ENCODE measurements at regions not wholly inside any gene's neighbourhood (a gene's known extent, or its start where the extent isn't known, plus 50 kb on each side); places are given as distances from the start of the nearest gene placed in this dataset.
"Not testable (repeated sequence)": the region's sequence is repeated elsewhere in the genome, so short reads cannot be mapped to it uniquely, and the experiment has no call there.

GRCh38 chr1:146448877-146449246, 220.0 kb upstream of the NOTCH2NLA start:
- DNase-seq (ENCODE audit: low spot score); intact Hi-C loops (cut with micrococcal nuclease); H3K27ac Mint-ChIP-seq; H3K27me3 Mint-ChIP-seq (ENCODE audit: insufficient read depth); H3K4me1 Mint-ChIP-seq (ENCODE audit: low read depth); H3K36me3 Mint-ChIP-seq (ENCODE audit: low read depth); H3K9me3 Mint-ChIP-seq; H3K4me3 Mint-ChIP-seq: not testable (repeated sequence)

DNA sequence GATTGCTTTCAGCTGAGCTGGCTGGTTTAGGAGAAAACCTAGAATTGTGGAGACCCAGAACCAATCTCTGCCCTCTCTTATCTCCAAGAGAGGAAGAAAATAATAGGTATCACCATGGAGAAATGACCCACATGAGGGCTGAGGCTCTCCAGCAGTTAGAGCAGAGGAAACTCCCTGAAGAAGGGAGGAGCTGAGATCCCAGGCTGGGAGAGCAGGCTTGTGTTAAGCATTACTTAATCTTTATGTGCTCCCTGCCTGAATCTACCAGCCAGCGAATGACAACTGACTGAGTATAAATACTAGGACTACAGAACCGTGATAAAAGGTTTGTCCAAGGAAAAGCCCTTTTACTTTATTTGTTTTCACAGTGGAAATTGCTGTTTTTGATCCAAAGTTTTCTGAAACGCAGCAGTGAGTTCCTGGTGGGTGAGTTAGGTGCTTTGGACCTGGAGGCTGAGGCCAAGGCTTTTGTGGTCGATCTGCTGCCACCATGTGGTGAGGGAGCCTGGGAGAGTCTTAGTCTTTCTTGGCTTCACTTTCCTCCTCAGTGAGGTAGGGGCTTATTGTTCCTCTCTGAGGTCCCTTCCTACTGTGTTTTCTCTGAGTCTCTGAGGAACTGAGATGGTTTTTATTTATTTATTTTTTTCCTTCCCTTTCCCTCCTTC, 219.5 kb upstream of the NOTCH2NLA start:
- intact Hi-C loops (cut with micrococcal nuclease); H3K9me3 Mint-ChIP-seq; H3K36me3 Mint-ChIP-seq (ENCODE audit: low read depth); H3K27ac Mint-ChIP-seq; H3K4me3 Mint-ChIP-seq; H3K27me3 Mint-ChIP-seq (ENCODE audit: insufficient read depth); H3K4me1 Mint-ChIP-seq (ENCODE audit: low read depth): not testable (repeated sequence)
- DNase-seq (ENCODE audit: low spot score) = peak; percentile 54

GRCh38 chr1:146443871-146444222, 215.0 kb upstream of the NOTCH2NLA start:
- peak overlapping the region; percentile 71 for H3K4me3 Mint-ChIP-seq
- H3K27me3 Mint-ChIP-seq (ENCODE audit: insufficient read depth); intact Hi-C loops (cut with micrococcal nuclease); H3K9me3 Mint-ChIP-seq; H3K4me1 Mint-ChIP-seq (ENCODE audit: low read depth); H3K36me3 Mint-ChIP-seq (ENCODE audit: low read depth); H3K27ac Mint-ChIP-seq: not testable (repeated sequence)
- peak; percentile 23 for DNase-seq (ENCODE audit: low spot score)

DNA sequence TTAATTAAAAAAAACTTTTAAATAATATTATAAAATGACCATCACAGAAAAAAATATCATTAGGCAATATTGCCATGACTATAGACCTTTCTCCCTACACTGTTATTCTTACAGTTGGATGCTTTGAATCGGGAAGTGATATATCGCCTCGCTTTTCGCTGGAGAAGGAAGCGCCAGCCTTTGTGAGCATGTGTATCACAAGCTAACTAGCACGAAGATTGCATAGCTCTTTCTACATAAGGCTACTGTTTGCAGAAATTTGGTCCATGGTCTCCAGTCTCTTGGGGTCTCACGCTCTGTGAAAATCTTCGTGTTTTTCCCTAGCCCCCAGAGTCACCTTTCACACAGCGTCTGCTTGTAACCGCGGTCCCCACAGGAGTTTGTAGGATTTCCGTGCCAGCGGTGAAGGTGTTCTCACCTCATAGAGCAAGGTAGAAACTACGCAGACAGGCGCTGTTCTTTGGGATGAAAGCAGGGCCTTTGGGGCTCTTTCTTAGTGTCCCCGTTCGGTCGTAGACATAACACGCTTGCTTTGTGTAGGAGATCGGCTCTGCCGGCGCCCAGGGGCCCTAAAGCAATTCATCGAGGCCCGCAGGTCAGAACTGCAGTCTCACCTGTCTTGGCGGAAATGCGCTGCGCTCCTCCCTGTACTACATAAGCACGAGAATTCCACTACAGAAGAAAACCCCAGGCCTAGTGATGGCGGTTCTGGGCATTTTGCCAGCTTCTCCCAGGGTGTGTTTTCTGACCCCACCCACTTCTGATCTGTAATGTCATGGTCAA, 214.5 kb upstream of the NOTCH2NLA start:
- DNase-seq (ENCODE audit: low spot score); H3K4me3 Mint-ChIP-seq; H3K9me3 Mint-ChIP-seq; intact Hi-C loops (cut with micrococcal nuclease); H3K36me3 Mint-ChIP-seq (ENCODE audit: low read depth); H3K27ac Mint-ChIP-seq; H3K4me1 Mint-ChIP-seq (ENCODE audit: low read depth); H3K27me3 Mint-ChIP-seq (ENCODE audit: insufficient read depth): not testable (repeated sequence)

DNA sequence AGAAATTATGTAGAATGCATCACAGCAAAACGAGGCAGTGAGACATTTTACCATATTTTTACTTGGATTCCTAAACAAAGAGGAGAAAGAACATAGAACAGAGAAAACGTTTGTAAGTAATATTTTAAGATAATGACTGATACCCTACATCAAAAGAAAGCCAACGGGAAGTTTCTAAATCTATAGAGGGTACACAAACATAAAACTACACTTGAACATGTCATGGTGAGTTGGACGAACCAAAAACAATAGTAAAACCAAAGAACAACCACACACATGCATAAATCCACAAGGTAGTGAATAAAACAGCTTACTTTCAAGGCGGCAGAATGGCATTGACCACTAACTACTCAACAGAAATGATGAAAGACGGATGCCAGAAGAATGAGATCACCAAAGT, 209.7 kb upstream of the NOTCH2NLA start:
- H3K4me3 Mint-ChIP-seq; H3K27ac Mint-ChIP-seq; DNase-seq (ENCODE audit: low spot score); intact Hi-C loops (cut with micrococcal nuclease); H3K27me3 Mint-ChIP-seq (ENCODE audit: insufficient read depth); H3K36me3 Mint-ChIP-seq (ENCODE audit: low read depth); H3K4me1 Mint-ChIP-seq (ENCODE audit: low read depth); H3K9me3 Mint-ChIP-seq: not testable (repeated sequence)

DNA sequence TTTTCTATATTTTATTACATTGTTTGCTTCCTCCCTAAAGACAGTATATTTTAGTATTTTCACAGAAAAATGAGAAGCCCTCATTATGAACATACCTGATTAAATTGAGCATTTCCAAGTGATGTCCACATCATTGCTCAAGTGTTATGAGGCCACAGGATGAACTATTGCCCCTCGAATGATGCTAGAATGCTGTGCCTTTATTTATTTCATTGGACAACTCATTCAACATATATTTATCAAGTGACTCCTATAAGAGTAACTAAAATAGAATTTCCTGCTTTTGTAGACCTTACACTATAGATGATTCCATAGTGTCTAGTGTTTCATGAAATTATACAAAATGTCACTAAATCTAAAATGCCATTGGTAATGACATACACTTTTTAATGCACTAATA, 187.8 kb upstream of the NOTCH2NLA start:
- DNase-seq (ENCODE audit: low spot score); intact Hi-C loops (cut with micrococcal nuclease); H3K9me3 Mint-ChIP-seq; H3K4me3 Mint-ChIP-seq; H3K27ac Mint-ChIP-seq; H3K27me3 Mint-ChIP-seq (ENCODE audit: insufficient read depth); H3K36me3 Mint-ChIP-seq (ENCODE audit: low read depth): not testable (repeated sequence)
- H3K4me1 Mint-ChIP-seq (ENCODE audit: low read depth) = peaks cover 11% of the 10 kb centered on the region

DNA sequence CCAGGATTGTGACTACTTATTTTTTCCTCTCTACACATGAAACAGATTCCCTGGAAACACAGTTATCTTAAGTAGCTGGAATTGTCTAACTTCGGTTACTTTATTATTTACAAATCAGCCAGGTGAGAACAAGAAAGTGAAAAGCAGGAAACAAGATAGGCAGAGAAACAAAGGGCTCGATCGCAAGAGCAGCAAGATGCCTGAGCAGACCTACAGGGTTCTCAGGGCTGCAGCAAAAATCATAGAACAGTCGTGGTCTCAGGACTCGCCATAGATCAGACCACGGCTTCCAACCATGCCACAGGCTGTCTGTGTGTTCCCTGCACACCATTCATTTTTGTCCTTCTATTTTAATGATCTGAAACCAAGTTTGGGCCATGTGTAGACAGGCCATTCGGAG, 186.2 kb upstream of the NOTCH2NLA start:
- intact Hi-C loops (cut with micrococcal nuclease); H3K36me3 Mint-ChIP-seq (ENCODE audit: low read depth); H3K9me3 Mint-ChIP-seq; H3K27ac Mint-ChIP-seq; H3K27me3 Mint-ChIP-seq (ENCODE audit: insufficient read depth); DNase-seq (ENCODE audit: low spot score); H3K4me3 Mint-ChIP-seq: not testable (repeated sequence)
- peaks cover 11% of the 10 kb centered on the region for H3K4me1 Mint-ChIP-seq (ENCODE audit: low read depth)

- H3K27ac Mint-ChIP-seq; H3K4me3 Mint-ChIP-seq; H3K9me3 Mint-ChIP-seq; H3K27me3 Mint-ChIP-seq (ENCODE audit: insufficient read depth); intact Hi-C loops (cut with micrococcal nuclease); H3K36me3 Mint-ChIP-seq (ENCODE audit: low read depth); DNase-seq (ENCODE audit: low spot score): not testable (repeated sequence)
- H3K4me1 Mint-ChIP-seq (ENCODE audit: low read depth) = peaks cover 11% of the 10 kb centered on the region
These were observed 185.1 kb upstream of the NOTCH2NLA start for GRCh38 chr1:146413911-146414310.

DNA sequence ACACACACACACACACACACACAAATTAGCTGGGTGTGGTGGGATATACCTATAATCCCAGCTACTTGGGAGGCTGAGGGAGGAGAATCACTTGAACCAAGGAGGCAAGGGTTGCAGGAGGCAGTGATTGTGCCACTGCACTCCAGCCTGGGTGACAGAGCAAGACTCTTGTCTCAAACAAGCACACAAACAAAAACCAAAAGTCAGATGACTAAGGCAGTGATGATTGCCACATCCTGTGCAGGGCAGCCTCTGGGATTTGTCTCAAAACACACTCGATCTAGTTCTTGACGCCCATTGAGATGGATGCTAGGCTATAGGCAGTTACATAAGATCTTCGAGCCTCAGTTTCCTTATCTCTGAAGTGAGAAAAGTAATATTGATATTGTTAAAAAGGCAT, 183.1 kb upstream of the NOTCH2NLA start:
- DNase-seq (ENCODE audit: low spot score) = peak; percentile 54
- Mint-ChIP-seq H3K4me1 (ENCODE audit: low read depth) (peaks cover 11% of the 10 kb centered on the region), H3K27ac (peak overlapping the region; percentile 76), H3K4me3 (peak overlapping the region; percentile 71)
- H3K9me3 Mint-ChIP-seq; H3K36me3 Mint-ChIP-seq (ENCODE audit: low read depth); H3K27me3 Mint-ChIP-seq (ENCODE audit: insufficient read depth); intact Hi-C loops (cut with micrococcal nuclease): not testable (repeated sequence)

- DNase-seq (ENCODE audit: low spot score) = peak; percentile 20
- H3K9me3 Mint-ChIP-seq; intact Hi-C loops (cut with micrococcal nuclease); H3K27me3 Mint-ChIP-seq (ENCODE audit: insufficient read depth); H3K4me1 Mint-ChIP-seq (ENCODE audit: low read depth); H3K36me3 Mint-ChIP-seq (ENCODE audit: low read depth): not testable (repeated sequence)
- Mint-ChIP-seq H3K27ac (peak overlapping the region; percentile 87), H3K4me3 (peak overlapping the region; percentile 54)
These were observed 181.1 kb upstream of the NOTCH2NLA start for GRCh38 chr1:146409817-146410441.

DNA sequence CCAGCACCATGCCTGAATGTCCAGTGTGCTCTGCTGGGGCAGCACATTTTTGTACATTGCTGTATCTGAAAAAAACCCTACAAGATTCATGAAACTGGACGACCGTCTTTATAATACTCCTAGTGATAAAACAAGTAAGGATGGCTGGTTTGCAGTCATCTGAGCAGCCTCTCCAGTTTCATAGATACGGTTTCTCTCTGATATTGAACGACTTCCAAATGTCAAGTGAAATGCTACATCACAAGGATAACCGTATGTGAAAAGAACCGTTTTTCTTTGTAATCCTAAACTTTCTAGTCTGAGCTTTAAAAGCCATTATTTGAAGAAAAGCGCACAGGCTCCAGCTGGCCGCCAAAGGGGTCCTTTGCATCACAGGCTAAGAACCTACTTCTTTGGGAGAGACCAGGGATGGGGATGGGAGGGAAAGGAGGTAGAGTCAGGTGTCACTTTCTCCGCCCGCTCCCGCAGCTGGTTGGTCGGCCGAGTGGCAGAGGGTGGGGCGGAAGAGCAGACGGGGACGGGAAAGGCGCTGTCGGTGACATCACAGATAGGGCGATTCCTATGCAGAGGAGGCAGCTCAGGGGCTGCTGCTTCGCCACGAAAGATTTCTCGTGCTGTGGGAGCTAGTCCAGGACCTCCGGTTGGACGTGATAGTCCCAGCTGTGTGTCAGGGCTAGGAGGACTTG, 180.4 kb upstream of the NOTCH2NLA start:
- not testable (repeated sequence) for H3K4me3 Mint-ChIP-seq

DNA sequence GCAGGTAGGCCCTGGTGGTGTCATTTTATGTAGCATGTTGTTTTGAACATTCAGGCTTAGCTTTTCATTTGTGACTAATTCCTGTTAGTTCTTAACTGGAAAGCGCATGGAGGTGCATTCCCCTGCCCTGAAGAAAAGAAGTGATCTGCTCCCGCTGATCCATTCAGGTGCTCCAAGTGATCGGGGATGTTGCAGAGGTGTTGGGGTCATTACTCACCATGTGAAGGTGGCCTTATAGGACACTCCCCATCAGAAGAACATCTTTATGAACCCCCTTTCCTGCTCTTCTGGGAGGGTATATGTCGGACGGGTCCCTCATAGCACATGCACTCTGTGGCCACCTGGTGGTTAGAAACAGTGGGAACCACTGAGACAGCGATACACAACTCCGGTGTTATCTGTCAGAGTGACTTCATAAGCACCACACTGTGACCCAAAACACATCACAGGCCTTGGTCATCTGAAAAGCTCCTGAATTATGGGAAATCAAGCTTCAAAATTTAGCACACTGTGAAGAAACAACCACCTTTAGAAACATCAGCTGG, 172.5 kb upstream of the NOTCH2NLA start:
- H3K9me3 Mint-ChIP-seq; H3K36me3 Mint-ChIP-seq (ENCODE audit: low read depth); intact Hi-C loops (cut with micrococcal nuclease); H3K27me3 Mint-ChIP-seq (ENCODE audit: insufficient read depth): not testable (repeated sequence)
- Mint-ChIP-seq H3K27ac (peak overlapping the region; percentile 84), H3K4me1 (ENCODE audit: low read depth) (peaks cover 25% of the 10 kb centered on the region), H3K4me3 (peak overlapping the region; percentile 41)
- DNase-seq (ENCODE audit: low spot score) = peak; percentile 19

More for the DNA sequence above, 180.4 kb upstream of the NOTCH2NLA start:
- H3K27me3 Mint-ChIP-seq (ENCODE audit: insufficient read depth); DNase-seq (ENCODE audit: low spot score); H3K36me3 Mint-ChIP-seq (ENCODE audit: low read depth); intact Hi-C loops (cut with micrococcal nuclease); H3K4me1 Mint-ChIP-seq (ENCODE audit: low read depth); H3K9me3 Mint-ChIP-seq: not testable (repeated sequence)
- H3K27ac Mint-ChIP-seq = peak overlapping the region; percentile 87

Measured in activated T-helper 1 cell treated with anti-CD3 and anti-CD28 coated beads, Interleukin-12 subunit alpha, Interleukin-12 subunit beta, Interleukin-2, Interleukin-4 antibody, amounts not matched to agents 30 ng/mL and 10 ng/mL and 1 ng/mL, durations not matched to agents 14 hours and 24 hours and 36 hours (primary cell).